SU-DHL-6 (cell line): ENCODE measurements at regions not wholly inside any gene's neighbourhood (a gene's known extent, or its start where the extent isn't known, plus 50 kb on each side); places are given as distances from the start of the nearest gene placed in this dataset.

Experiments
- H2AFZ ChIP-seq: fragments of 200-600 bp; sonication (generic); 2 replicates; pipeline ENCODE4 v1.6.1; 2014; ENCODE audit warnings: low read depth, mild to moderate bottlenecking, moderate library complexity, mixed read lengths, antibody characterized with exemption, low read length; ENCODE audit not compliant: severe bottlenecking
- H3F3A ChIP-seq: fragments of 200-600 bp; shearing (Covaris generic); 2 replicates; pipeline ENCODE4 v1.6.0; 2016; ENCODE audit warnings: antibody characterized with exemption, mild to moderate bottlenecking; ENCODE audit not compliant: insufficient read depth
- H3K27ac ChIP-seq: fragments of 200-600 bp; sonication (generic); 2 replicates; pipeline ENCODE4 v1.5.1; 2016; ENCODE audit warnings: low read depth, mild to moderate bottlenecking, low read length, moderate library complexity, mixed read lengths
- H3K27me3 ChIP-seq: fragments of 200-600 bp; sonication (generic), shearing (Covaris generic); 2 replicates; pipeline ENCODE4 v1.6.0; 2014; ENCODE audit warnings: mild to moderate bottlenecking, low read length
- H3K36me3 ChIP-seq: fragments of 200-600 bp; sonication (generic); 2 replicates; pipeline ENCODE4 v1.6.1; 2014; ENCODE audit warnings: mild to moderate bottlenecking, low read length, mixed read lengths
- H3K4me2 ChIP-seq: fragments of 300-600, 200-600 bp; shearing (Covaris generic), sonication (generic); 2 replicates; pipeline ENCODE4 v1.6.0; 2014; ENCODE audit warnings: low read length, low read depth, mild to moderate bottlenecking; ENCODE audit not compliant: poor library complexity, severe bottlenecking
- H3K4me3 ChIP-seq: fragments of 200-600 bp; sonication (generic); 2 replicates; pipeline ENCODE4 v1.5.1; 2014; ENCODE audit warnings: antibody characterized with exemption, low read length, mild to moderate bottlenecking, mixed read lengths; ENCODE audit not compliant: insufficient read depth, poor library complexity, severe bottlenecking
- H3K79me2 ChIP-seq: fragments of 200-600 bp; sonication (generic); 2 replicates; pipeline ENCODE4 v1.6.1; 2014; ENCODE audit warnings: mild to moderate bottlenecking, low read length, moderate library complexity; ENCODE audit not compliant: insufficient read depth
- H3K9ac ChIP-seq: fragments of 200-600 bp; sonication (generic); 2 replicates; pipeline ENCODE4 v1.7.0; 2014; ENCODE audit warnings: mild to moderate bottlenecking, low read length
- H3K9me2 ChIP-seq: fragments of 200-600 bp; sonication (generic); replicated peaks from 2 replicates; pipeline ENCODE4 v1.6.1; 2014; ENCODE audit warnings: low read length; ENCODE audit not compliant: insufficient read depth
- H3K9me3 ChIP-seq: fragments of 200-600 bp; sonication (generic); 2 replicates; pipeline ENCODE4 v1.6.1; 2014; ENCODE audit warnings: low read length, mixed read lengths; ENCODE audit not compliant: insufficient read depth
- H4K20me1 ChIP-seq: fragments of 200-600 bp; sonication (generic); 2 replicates; pipeline ENCODE4 v1.6.1; 2014; ENCODE audit warnings: low read depth, mild to moderate bottlenecking, antibody characterized with exemption, low read length, moderate library complexity, mixed read lengths
- EZH2phosphoT487 ChIP-seq: fragments of 200-600 bp; sonication (generic), shearing (Covaris generic); conservative IDR thresholded peaks from 2 replicates; pipeline ENCODE4 v1.6.1; 2018; ENCODE audit warnings: mild to moderate bottlenecking, antibody characterized with exemption, low read length, moderate library complexity, mixed read lengths
- TF ChIP-seq, protein P1 (sequence below): fragments of 200-600 bp; sonication (generic); IDR thresholded peaks from one replicate; pipeline ENCODE4 v1.5.1; 2017; ENCODE audit warnings: antibody characterized with exemption, mild to moderate bottlenecking, low read length, moderate library complexity; ENCODE audit not compliant: insufficient read depth, poor library complexity, severe bottlenecking

- H4K20me1 ChIP-seq: no peaks in the 10 kb centered on the region
- no peak overlapping the region for H3K9ac ChIP-seq
- H3F3A ChIP-seq: no peaks in the 10 kb centered on the region
- TF ChIP-seq, protein P1, sequence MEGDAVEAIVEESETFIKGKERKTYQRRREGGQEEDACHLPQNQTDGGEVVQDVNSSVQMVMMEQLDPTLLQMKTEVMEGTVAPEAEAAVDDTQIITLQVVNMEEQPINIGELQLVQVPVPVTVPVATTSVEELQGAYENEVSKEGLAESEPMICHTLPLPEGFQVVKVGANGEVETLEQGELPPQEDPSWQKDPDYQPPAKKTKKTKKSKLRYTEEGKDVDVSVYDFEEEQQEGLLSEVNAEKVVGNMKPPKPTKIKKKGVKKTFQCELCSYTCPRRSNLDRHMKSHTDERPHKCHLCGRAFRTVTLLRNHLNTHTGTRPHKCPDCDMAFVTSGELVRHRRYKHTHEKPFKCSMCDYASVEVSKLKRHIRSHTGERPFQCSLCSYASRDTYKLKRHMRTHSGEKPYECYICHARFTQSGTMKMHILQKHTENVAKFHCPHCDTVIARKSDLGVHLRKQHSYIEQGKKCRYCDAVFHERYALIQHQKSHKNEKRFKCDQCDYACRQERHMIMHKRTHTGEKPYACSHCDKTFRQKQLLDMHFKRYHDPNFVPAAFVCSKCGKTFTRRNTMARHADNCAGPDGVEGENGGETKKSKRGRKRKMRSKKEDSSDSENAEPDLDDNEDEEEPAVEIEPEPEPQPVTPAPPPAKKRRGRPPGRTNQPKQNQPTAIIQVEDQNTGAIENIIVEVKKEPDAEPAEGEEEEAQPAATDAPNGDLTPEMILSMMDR: no peak
- no peak for TF ChIP-seq EZH2phosphoT487
- no peaks in the 10 kb centered on the region for H3K36me3 ChIP-seq
- no peaks in the 10 kb centered on the region for H3K9me3 ChIP-seq
- no peaks in the 10 kb centered on the region for H3K27me3 ChIP-seq
- no peaks in the 10 kb centered on the region for H3K9me2 ChIP-seq
- H3K27ac ChIP-seq: no peak overlapping the region
- no peak overlapping the region for H2AFZ ChIP-seq
- no peak overlapping the region for H3K4me3 ChIP-seq
- no peak overlapping the region for H3K4me2 ChIP-seq
- no peaks in the 10 kb centered on the region for H3K79me2 ChIP-seq
Measured at GRCh38 chr6:148258868-148259267, 83.8 kb upstream of the SASH1 start.

GRCh38 chr6:148261470-148261869, 81.2 kb upstream of the SASH1 start:
- Histone ChIP-seq H4K20me1 (no peaks in the 10 kb centered on the region), H2AFZ (no peak overlapping the region), H3K79me2 (no peaks in the 10 kb centered on the region), H3K27me3 (no peaks in the 10 kb centered on the region), H3K9ac (no peak overlapping the region), H3K36me3 (no peaks in the 10 kb centered on the region), H3K9me3 (no peaks in the 10 kb centered on the region), H3K27ac (no peak overlapping the region), H3F3A (no peaks in the 10 kb centered on the region), H3K9me2 (no peaks in the 10 kb centered on the region), H3K4me2 (no peak overlapping the region), H3K4me3 (no peak overlapping the region)
- TF ChIP-seq, protein P1: no peak
- TF ChIP-seq EZH2phosphoT487: no peak

- Histone ChIP-seq H3K9me2 (no peaks in the 10 kb centered on the region), H3K79me2 (no peaks in the 10 kb centered on the region), H4K20me1 (no peaks in the 10 kb centered on the region), H3K27ac (no peak overlapping the region), H3K4me3 (no peak overlapping the region), H3F3A (no peaks in the 10 kb centered on the region), H3K9ac (no peak overlapping the region), H3K36me3 (no peaks in the 10 kb centered on the region), H3K9me3 (no peaks in the 10 kb centered on the region), H3K4me2 (no peak overlapping the region), H2AFZ (no peak overlapping the region), H3K27me3 (no peaks in the 10 kb centered on the region)
- no peak for TF ChIP-seq EZH2phosphoT487
- TF ChIP-seq, protein P1: no peak
Measured at GRCh38 chr6:148263010-148263409, 79.6 kb upstream of the SASH1 start.

DNA sequence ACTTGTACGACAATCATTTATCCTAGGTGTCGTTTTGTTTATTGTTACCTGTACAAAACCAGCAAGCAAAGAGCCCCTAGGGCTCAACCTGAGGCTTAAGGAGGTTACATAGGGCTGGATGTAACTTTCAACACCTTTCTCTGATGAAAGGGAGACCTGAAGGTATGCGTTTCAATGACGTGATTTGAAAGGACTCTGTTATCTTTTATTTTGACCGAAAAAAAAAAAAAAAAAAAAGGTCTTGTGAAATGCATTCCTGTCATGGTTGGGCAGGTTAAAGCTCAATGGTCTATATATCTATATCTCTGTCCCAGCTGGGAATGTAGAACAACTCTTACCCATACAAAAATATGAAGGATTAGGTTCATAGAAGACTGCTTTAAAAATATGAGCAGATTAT, 78.7 kb upstream of the SASH1 start:
- no peak overlapping the region for H3K27ac ChIP-seq
- no peak overlapping the region for H2AFZ ChIP-seq
- TF ChIP-seq, protein P1: no peak
- no peak for TF ChIP-seq EZH2phosphoT487

More for the DNA sequence above, 78.7 kb upstream of the SASH1 start:
- no peaks in the 10 kb centered on the region for H3K9me2 ChIP-seq
- no peaks in the 10 kb centered on the region for H3K9me3 ChIP-seq
- no peaks in the 10 kb centered on the region for H3K27me3 ChIP-seq
- no peaks in the 10 kb centered on the region for H3F3A ChIP-seq
- H4K20me1 ChIP-seq: no peaks in the 10 kb centered on the region
- H3K4me3 ChIP-seq: no peak overlapping the region
- no peak overlapping the region for H3K4me2 ChIP-seq
- H3K79me2 ChIP-seq: no peaks in the 10 kb centered on the region
- H3K9ac ChIP-seq: no peak overlapping the region
- H3K36me3 ChIP-seq: no peaks in the 10 kb centered on the region
